ENCODE measurements at regions not wholly inside any gene's neighbourhood (a gene's known extent, or its start where the extent isn't known, plus 50 kb on each side); places are given as distances from the start of the nearest gene placed in this dataset.

DNA sequence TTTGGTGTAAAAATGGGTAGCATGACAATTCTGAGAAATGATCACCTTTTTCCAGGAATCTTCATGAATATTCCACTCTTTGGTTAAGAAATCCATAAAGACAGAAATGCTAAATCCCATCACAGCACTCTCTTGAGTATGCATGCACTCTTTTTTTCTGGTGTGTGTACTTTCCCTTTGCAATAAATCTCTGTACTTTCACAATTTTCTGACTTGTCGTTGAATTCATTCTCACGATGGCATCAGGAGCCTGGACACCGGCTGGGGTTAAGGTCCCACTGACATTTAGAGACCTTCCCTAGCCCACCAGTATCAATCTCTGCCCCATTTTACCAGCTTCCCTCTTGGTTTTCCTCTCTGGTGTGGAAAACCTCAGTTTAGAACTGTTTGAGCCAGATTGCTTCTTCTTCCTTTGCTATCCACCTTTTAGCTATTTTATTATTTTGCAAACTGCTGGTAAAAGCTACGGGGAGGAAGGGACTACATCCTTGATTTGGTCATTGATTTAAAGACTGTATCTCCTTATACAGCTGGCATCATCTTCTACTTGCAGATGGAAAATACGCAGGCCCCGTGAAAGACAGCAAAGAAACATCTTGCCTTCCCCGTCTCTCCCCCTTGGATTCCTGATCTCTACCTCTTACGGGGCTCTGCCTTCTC lies 59.9 kb upstream of the ZFR start:
- DNase-seq (ENCODE audit: low read depth, low spot score): no peak
- no peak overlapping the region for H3K9ac ChIP-seq (ENCODE audit: insufficient read length, low read depth)
- TF ChIP-seq YY1 (IDR thresholded peaks at IDR 0.05; ENCODE audit: insufficient read depth, insufficient read length): no peak
- no peak for TF ChIP-seq ZNF274 (IDR thresholded peaks at IDR 0.05; ENCODE audit: low read depth, low read length)
- no peak for TF ChIP-seq SUZ12 (IDR thresholded peaks at IDR 0.05; ENCODE audit: extremely low read depth, insufficient read depth, insufficient read length)
- no peak overlapping the region for H3K4me3 ChIP-seq (ENCODE audit: insufficient read length, low read depth)
- peaks cover 7% of the 10 kb centered on the region for H3K4me1 ChIP-seq (ENCODE audit: insufficient read depth, insufficient read length)
- H3K36me3 ChIP-seq (ENCODE audit: insufficient read depth, insufficient read length, low read length): no peaks in the 10 kb centered on the region
- H3K27me3 ChIP-seq (ENCODE audit: insufficient read depth, insufficient read length): no peaks in the 10 kb centered on the region
- no peaks in the 10 kb centered on the region for H3K9me3 ChIP-seq (ENCODE audit: insufficient read depth, low read length)

DNA sequence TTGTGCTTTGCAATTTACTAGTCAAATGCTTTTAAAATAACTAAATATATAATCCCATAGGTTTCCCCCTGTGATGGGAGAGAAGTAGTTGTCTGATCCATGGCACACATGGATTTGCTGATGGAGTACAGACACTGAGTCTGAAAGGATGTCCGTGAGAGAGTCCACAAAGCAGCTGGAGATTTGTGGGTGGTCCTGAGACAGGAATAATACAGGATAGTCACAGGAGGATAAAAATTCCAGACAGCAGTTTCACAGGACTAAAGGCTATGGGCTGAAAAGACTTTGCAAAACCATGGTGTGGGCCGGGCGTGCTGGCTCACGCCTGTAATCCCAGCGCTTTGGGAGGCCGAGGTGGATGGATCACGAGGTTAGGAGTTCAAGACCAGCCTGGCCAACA lies 58.7 kb upstream of the ZFR start:
- no peak overlapping the region for H3K9ac ChIP-seq (ENCODE audit: insufficient read length, low read depth)
- no peak overlapping the region for H3K4me3 ChIP-seq (ENCODE audit: insufficient read length, low read depth)
- H3K9me3 ChIP-seq (ENCODE audit: insufficient read depth, low read length): no peaks in the 10 kb centered on the region
- H3K36me3 ChIP-seq (ENCODE audit: insufficient read depth, insufficient read length, low read length): no peaks in the 10 kb centered on the region
- no peak for DNase-seq (ENCODE audit: low read depth, low spot score)
- peaks cover 7% of the 10 kb centered on the region for H3K4me1 ChIP-seq (ENCODE audit: insufficient read depth, insufficient read length)
- no peaks in the 10 kb centered on the region for H3K27me3 ChIP-seq (ENCODE audit: insufficient read depth, insufficient read length)
- TF ChIP-seq YY1 (IDR thresholded peaks at IDR 0.05; ENCODE audit: insufficient read depth, insufficient read length) (no peak), SUZ12 (IDR thresholded peaks at IDR 0.05; ENCODE audit: extremely low read depth, insufficient read depth, insufficient read length) (no peak), ZNF274 (IDR thresholded peaks at IDR 0.05; ENCODE audit: low read depth, low read length) (no peak)

DNA sequence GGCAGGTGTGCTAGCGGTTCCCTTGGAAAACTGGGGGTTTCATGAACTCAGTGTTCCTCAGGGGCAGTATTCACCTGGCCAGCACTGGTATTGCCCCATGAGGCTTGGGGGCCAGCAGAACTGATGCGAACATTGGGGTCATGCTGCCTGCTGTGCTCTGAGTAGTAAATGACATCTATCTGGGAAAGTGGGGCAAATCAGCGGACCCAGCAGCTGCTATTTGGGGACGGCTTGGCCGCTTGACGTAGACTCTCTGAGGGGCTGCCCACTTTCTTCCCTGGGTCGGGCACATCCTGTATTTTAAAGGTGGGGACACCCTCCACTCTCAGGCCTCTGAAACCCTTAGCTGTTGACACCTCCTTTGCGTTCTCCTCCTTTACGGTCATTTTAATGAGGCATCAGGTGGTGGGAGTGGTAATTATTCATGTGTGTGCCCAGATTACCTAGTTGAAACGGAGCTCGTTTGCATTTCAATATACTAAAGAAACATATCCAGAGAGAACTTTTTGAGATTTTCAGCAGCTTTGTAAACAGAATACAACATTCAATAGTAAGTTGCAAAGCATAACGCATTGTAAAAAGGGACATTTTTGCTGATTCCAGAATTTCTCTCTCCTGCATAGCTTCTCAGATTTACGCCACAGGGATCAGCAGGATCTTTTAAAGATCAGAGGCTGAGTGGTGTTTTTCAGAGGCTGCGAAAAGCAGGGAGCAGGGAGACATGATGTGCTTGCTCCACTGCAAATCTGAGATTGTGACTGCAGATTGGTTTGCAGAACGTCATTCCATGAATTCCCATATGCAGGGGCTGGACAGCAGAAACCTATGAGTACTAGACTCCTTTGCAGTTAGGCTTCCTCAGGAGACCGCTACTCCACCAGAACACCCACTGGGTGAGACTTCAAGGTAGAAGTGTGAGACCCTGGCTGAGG lies 56.8 kb upstream of the ZFR start:
- peaks cover 6% of the 10 kb centered on the region for H3K4me1 ChIP-seq (ENCODE audit: insufficient read depth, insufficient read length)
- H3K27me3 ChIP-seq (ENCODE audit: insufficient read depth, insufficient read length): no peaks in the 10 kb centered on the region

DNA sequence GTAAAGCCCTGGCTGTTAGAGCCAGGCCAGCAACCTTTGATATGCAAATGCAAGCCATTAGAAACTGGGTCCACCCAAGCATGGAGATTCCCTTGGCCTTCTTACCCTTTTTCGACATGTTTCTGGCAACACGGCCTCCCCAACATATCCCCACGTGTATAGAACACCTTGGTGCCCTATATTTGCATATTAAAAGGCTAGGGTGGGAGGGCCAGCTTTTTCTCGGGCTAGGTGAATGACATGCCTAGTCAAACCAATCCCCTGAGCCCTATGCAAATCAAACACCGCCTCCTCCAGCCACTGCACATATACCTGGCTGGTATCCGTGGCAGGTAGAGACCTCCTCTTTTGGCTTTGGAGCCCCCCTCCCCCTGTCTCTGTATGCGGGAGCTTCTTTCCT lies 55.6 kb upstream of the ZFR start:
- Histone ChIP-seq H3K4me1 (ENCODE audit: insufficient read depth, insufficient read length) (no peaks in the 10 kb centered on the region), H3K9me3 (ENCODE audit: insufficient read depth, low read length) (no peaks in the 10 kb centered on the region), H3K27me3 (ENCODE audit: insufficient read depth, insufficient read length) (no peaks in the 10 kb centered on the region), H3K36me3 (ENCODE audit: insufficient read depth, insufficient read length, low read length) (no peaks in the 10 kb centered on the region), H3K9ac (ENCODE audit: insufficient read length, low read depth) (no peak overlapping the region), H3K4me3 (ENCODE audit: insufficient read length, low read depth) (no peak overlapping the region)
- peak; percentile 13 for DNase-seq (ENCODE audit: low read depth, low spot score)
- no peak for TF ChIP-seq YY1 (IDR thresholded peaks at IDR 0.05; ENCODE audit: insufficient read depth, insufficient read length)
- no peak for TF ChIP-seq SUZ12 (IDR thresholded peaks at IDR 0.05; ENCODE audit: extremely low read depth, insufficient read depth, insufficient read length)
- no peak for TF ChIP-seq ZNF274 (IDR thresholded peaks at IDR 0.05; ENCODE audit: low read depth, low read length)

More for the DNA sequence above, 56.8 kb upstream of the ZFR start:
- peak overlapping the region; percentile 22 for H3K9ac ChIP-seq (ENCODE audit: insufficient read length, low read depth)
- no peak overlapping the region for H3K4me3 ChIP-seq (ENCODE audit: insufficient read length, low read depth)
- H3K9me3 ChIP-seq (ENCODE audit: insufficient read depth, low read length): no peaks in the 10 kb centered on the region
- no peaks in the 10 kb centered on the region for H3K36me3 ChIP-seq (ENCODE audit: insufficient read depth, insufficient read length, low read length)
- TF ChIP-seq YY1 (IDR thresholded peaks at IDR 0.05; ENCODE audit: insufficient read depth, insufficient read length): no peak
- TF ChIP-seq ZNF274 (IDR thresholded peaks at IDR 0.05; ENCODE audit: low read depth, low read length): no peak
- no peak for TF ChIP-seq SUZ12 (IDR thresholded peaks at IDR 0.05; ENCODE audit: extremely low read depth, insufficient read depth, insufficient read length)
- no peak for DNase-seq (ENCODE audit: low read depth, low spot score)

DNA sequence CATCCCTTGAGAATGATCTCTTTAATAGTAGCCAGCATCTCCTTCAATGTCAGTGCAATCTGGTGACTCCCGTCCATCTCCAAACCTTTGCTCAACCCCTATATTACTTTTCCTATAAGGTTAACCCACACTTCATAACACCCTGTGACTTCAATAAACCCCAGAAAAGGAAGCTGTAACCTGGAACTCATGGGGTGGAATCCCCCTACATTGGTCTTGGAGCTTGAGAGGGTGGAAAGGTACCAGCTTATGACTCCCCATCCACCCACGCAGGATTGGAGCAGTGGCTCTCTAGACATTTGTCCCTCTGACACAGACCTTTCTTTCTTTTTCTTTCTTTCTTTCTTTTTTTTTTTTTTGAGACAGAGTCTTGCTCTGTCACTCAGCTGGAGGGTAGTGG lies 54.7 kb upstream of the ZFR start:
- H3K9me3 ChIP-seq (ENCODE audit: insufficient read depth, low read length): no peaks in the 10 kb centered on the region
- no peak for DNase-seq (ENCODE audit: low read depth, low spot score)
- H3K36me3 ChIP-seq (ENCODE audit: insufficient read depth, insufficient read length, low read length): no peaks in the 10 kb centered on the region
- H3K9ac ChIP-seq (ENCODE audit: insufficient read length, low read depth): no peak overlapping the region
- no peaks in the 10 kb centered on the region for H3K4me1 ChIP-seq (ENCODE audit: insufficient read depth, insufficient read length)
- no peaks in the 10 kb centered on the region for H3K27me3 ChIP-seq (ENCODE audit: insufficient read depth, insufficient read length)
- TF ChIP-seq ZNF274 (IDR thresholded peaks at IDR 0.05; ENCODE audit: low read depth, low read length) (no peak), SUZ12 (IDR thresholded peaks at IDR 0.05; ENCODE audit: extremely low read depth, insufficient read depth, insufficient read length) (no peak)
- H3K4me3 ChIP-seq (ENCODE audit: insufficient read length, low read depth): no peak overlapping the region

DNA sequence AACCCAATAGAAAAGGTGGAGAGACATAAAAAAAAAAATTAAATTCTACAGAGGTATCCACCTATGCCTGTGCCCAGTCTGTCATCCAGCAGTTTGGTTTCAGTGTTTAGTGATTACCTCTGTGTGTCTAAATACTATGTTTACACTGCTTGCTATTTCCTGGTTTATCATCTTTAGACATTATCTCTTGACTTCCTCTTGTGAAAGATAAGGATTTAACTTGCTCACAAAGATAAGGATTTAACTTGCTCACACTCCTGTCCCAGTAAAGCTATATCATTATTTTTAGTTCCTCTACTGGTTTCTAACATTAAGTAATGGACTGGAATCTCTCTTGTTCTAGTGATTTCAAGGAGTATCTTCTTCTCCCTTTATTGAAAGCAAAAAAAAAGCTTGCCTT lies 53.9 kb upstream of the ZFR start:
- Histone ChIP-seq H3K4me3 (ENCODE audit: insufficient read length, low read depth) (no peak overlapping the region), H3K27me3 (ENCODE audit: insufficient read depth, insufficient read length) (no peaks in the 10 kb centered on the region), H3K4me1 (ENCODE audit: insufficient read depth, insufficient read length) (no peaks in the 10 kb centered on the region), H3K9me3 (ENCODE audit: insufficient read depth, low read length) (no peaks in the 10 kb centered on the region), H3K36me3 (ENCODE audit: insufficient read depth, insufficient read length, low read length) (no peaks in the 10 kb centered on the region), H3K9ac (ENCODE audit: insufficient read length, low read depth) (no peak overlapping the region)
- no peak for DNase-seq (ENCODE audit: low read depth, low spot score)
- TF ChIP-seq SUZ12 (IDR thresholded peaks at IDR 0.05; ENCODE audit: extremely low read depth, insufficient read depth, insufficient read length) (no peak), ZNF274 (IDR thresholded peaks at IDR 0.05; ENCODE audit: low read depth, low read length) (no peak), YY1 (IDR thresholded peaks at IDR 0.05; ENCODE audit: insufficient read depth, insufficient read length) (no peak)

DNA sequence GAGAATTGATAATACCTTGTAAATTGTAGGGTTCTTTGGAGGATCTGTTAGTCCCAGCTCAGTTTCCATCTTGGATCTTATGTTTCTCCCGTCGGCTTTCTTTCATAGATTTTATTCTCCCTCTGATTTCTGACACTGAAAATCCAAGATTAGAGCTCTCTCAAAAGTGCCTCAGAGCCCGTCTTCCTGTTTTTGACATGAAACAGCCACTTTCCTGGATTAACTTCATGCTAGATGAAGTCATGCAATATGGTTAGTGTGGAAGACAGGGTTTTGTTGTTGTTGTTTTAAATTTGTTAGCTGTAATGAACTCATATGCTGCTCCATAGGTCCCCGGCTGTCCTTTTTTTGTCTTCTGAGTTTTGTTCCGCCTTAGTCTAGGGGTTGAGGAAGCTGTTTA lies 51.6 kb upstream of the ZFR start:
- TF ChIP-seq ZNF274 (IDR thresholded peaks at IDR 0.05; ENCODE audit: low read depth, low read length) (no peak), SUZ12 (IDR thresholded peaks at IDR 0.05; ENCODE audit: extremely low read depth, insufficient read depth, insufficient read length) (no peak), YY1 (IDR thresholded peaks at IDR 0.05; ENCODE audit: insufficient read depth, insufficient read length) (no peak)
- no peak overlapping the region for H3K9ac ChIP-seq (ENCODE audit: insufficient read length, low read depth)
- H3K4me3 ChIP-seq (ENCODE audit: insufficient read length, low read depth): no peak overlapping the region
- H3K27me3 ChIP-seq (ENCODE audit: insufficient read depth, insufficient read length): no peaks in the 10 kb centered on the region
- peaks cover 5% of the 10 kb centered on the region; the same call in 1 of the 2 replicates for H3K9me3 ChIP-seq (ENCODE audit: insufficient read depth, low read length)
- H3K4me1 ChIP-seq (ENCODE audit: insufficient read depth, insufficient read length): no peaks in the 10 kb centered on the region
- no peaks in the 10 kb centered on the region for H3K36me3 ChIP-seq (ENCODE audit: insufficient read depth, insufficient read length, low read length)
- no peak for DNase-seq (ENCODE audit: low read depth, low spot score)

All from NT2/D1 (cell line).